Activated CD8-positive, alpha-beta memory T cell treated with anti-CD3 and anti-CD28 coated beads, Interleukin-2, amount 10 ng/mL, durations not matched to agents 7 days and 5 days (primary cell): ENCODE measurements at regions not wholly inside any gene's neighbourhood (a gene's known extent, or its start where the extent isn't known, plus 50 kb on each side); places are given as distances from the start of the nearest gene placed in this dataset.
A peak's percentile ranks its signal among the peaks of the same experiment; 100 is the strongest.
"Not testable (repeated sequence)": the region's sequence is repeated elsewhere in the genome, so short reads cannot be mapped to it uniquely, and the experiment has no call there.

Experiments
- ATAC-seq: fragments of 150-1000 bp; cut with Tn5 transposase; one replicate; pipeline ENCODE4 v1.10.0; 2021; ENCODE audit warnings: moderate library complexity
- CTCF ChIA-PET: fragments of 350-600 bp; sonication (Branson Sonifier 250); formaldehyde crosslinking; loops from one replicate; lab custom pipeline; 2021; ENCODE audit warnings: antibody characterized with exemption; lab: Charles Lee
- DNase-seq: peaks from one replicate; pipeline ENCODE4 v3.0.0-alpha.2; 2020
- H3K27ac Mint-ChIP-seq: one replicate; pipeline ENCODE4 v1.8.0; 2021; ENCODE audit warnings: mild to moderate bottlenecking, mixed read lengths
- H3K27me3 Mint-ChIP-seq: one replicate; pipeline ENCODE4 v1.8.0; 2021; ENCODE audit warnings: mixed read lengths
- H3K36me3 Mint-ChIP-seq: one replicate; pipeline ENCODE4 v1.8.0; 2021; ENCODE audit warnings: mild to moderate bottlenecking, mixed read lengths
- H3K4me1 Mint-ChIP-seq: one replicate; pipeline ENCODE4 v1.8.0; 2021; ENCODE audit warnings: mixed read lengths
- H3K4me3 Mint-ChIP-seq: one replicate; pipeline ENCODE4 v1.8.0; 2021; ENCODE audit warnings: mild to moderate bottlenecking, moderate library complexity, mixed read lengths
- H3K9me3 Mint-ChIP-seq: one replicate; pipeline ENCODE4 v1.8.0; 2022; ENCODE audit warnings: low read depth, mixed read lengths

- ATAC-seq, H3K4me3 Mint-ChIP-seq, H3K36me3 Mint-ChIP-seq, H3K27ac Mint-ChIP-seq, H3K9me3 Mint-ChIP-seq, H3K4me1 Mint-ChIP-seq, CTCF ChIA-PET, DNase-seq: not testable (repeated sequence)
- peaks cover 19% of the 10 kb centered on the region for H3K27me3 Mint-ChIP-seq
Observed at GRCh38 chr7:149972977-149973376, 99.2 kb downstream of the ATP6V0E2 start.

DNA sequence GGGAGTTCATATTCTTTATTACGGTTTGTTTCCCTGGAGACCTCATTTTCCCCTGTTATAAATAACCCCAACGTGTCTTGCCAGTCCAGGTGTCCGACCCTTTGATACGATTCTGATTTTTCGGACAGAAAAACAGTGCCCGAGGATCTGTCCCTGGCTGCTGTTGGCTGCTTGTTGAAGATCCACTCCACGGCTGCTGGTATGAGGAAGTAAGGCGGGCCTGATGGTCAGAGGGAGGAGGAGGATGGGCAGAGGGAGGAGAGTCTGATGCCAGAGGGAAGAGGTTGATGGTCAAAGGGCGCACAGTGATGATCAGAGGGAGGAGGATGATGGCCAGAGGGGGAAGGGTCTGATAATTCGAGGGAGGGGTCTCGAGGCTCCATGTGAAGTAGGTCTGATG is 99.9 kb downstream of the ATP6V0E2 start:
- CTCF ChIA-PET, ATAC-seq, H3K27ac Mint-ChIP-seq, DNase-seq, H3K9me3 Mint-ChIP-seq, H3K4me1 Mint-ChIP-seq, H3K4me3 Mint-ChIP-seq, H3K36me3 Mint-ChIP-seq: not testable (repeated sequence)
- H3K27me3 Mint-ChIP-seq: peaks cover 19% of the 10 kb centered on the region

- peaks cover 20% of the 10 kb centered on the region for H3K27me3 Mint-ChIP-seq
- H3K36me3 Mint-ChIP-seq, H3K9me3 Mint-ChIP-seq, H3K4me1 Mint-ChIP-seq, H3K27ac Mint-ChIP-seq, CTCF ChIA-PET, DNase-seq, H3K4me3 Mint-ChIP-seq, ATAC-seq: not testable (repeated sequence)
Observed at GRCh38 chr7:149975608-149976007, 101.8 kb downstream of the ATP6V0E2 start.

DNA sequence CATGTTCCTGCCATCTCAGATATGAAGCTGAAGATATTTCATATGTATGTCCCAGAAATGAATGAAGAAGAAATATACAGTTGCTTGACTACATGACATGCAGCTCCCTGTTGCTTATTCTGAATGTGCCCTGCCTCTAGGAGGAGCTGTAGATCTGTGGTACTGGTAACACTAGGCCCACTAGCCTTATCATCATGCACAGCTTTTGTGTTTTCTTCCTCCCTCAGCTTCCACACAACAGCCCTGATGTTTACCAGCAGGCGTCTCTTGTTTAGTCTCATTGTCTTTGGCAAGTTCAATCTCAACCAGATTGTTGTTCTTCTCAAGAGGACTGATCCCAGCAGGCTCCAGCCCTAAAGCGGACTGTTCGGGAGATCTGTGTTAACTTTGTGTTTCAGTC is 104.8 kb downstream of the ATP6V0E2 start:
- H3K9me3 Mint-ChIP-seq, H3K4me3 Mint-ChIP-seq, ATAC-seq, H3K36me3 Mint-ChIP-seq, CTCF ChIA-PET, DNase-seq, H3K27ac Mint-ChIP-seq, H3K4me1 Mint-ChIP-seq: not testable (repeated sequence)
- peaks cover 18% of the 10 kb centered on the region for H3K27me3 Mint-ChIP-seq

GRCh38 chr7:149978944-149979343 is 105.2 kb downstream of the ATP6V0E2 start:
- H3K9me3 Mint-ChIP-seq, CTCF ChIA-PET: not testable (repeated sequence)

DNA sequence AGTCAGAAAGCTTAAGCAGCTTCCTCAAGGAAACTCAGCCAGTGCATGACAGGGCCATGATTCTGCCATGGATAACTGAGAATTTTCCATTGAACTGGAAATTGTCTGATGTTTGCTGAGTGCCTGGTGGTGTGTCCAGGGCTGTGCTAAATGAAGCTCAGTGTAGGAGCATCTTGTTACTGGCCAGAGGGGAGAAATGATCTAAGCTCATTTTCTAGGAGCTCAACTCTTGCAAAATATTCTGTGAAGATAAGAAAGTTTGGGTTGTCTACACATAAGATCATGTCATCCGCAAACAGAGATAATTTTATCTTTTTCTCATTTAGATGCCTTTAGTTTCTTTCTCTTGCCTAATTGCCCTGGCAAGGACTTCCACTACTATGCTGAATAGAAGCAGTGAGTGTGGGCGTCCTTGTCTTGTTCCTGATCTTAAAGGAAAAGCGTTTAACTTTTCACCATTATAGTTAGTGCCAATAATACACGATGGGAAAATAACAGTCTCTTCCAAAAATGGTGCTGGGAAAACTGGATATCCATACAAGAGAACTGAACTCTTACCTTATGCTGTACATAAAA is 108.9 kb downstream of the ATP6V0E2 start:
- H3K4me1 Mint-ChIP-seq, H3K36me3 Mint-ChIP-seq, ATAC-seq, H3K4me3 Mint-ChIP-seq, DNase-seq, H3K9me3 Mint-ChIP-seq, CTCF ChIA-PET, H3K27me3 Mint-ChIP-seq, H3K27ac Mint-ChIP-seq: not testable (repeated sequence)

More at GRCh38 chr7:149978944-149979343, 105.2 kb downstream of the ATP6V0E2 start:
- not testable (repeated sequence) for H3K4me1 Mint-ChIP-seq, ATAC-seq, H3K27ac Mint-ChIP-seq, DNase-seq, H3K36me3 Mint-ChIP-seq, H3K4me3 Mint-ChIP-seq
- peaks cover 18% of the 10 kb centered on the region for H3K27me3 Mint-ChIP-seq

DNA sequence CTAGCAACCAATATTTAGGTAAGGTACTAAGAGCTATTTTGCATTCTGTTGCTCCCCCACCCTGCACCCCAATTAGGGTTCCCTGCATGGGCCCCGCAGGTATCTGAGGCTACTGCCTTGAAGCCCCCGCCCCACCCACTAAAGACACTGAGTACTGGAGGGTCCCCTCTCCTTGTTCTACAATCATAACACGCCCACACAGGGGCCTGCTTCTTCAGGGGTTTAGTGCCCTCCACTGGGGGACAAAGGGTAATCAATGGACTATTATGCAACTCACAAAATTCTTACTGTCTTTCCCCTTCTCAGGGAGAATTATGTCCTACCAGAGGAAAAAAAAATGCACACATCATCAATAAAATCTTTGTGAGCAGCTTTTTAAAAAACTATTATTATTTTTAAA is 113.1 kb downstream of the ATP6V0E2 start:
- CTCF ChIA-PET, H3K36me3 Mint-ChIP-seq, H3K4me3 Mint-ChIP-seq, H3K27ac Mint-ChIP-seq, DNase-seq, H3K27me3 Mint-ChIP-seq, H3K9me3 Mint-ChIP-seq, ATAC-seq, H3K4me1 Mint-ChIP-seq: not testable (repeated sequence)

DNA sequence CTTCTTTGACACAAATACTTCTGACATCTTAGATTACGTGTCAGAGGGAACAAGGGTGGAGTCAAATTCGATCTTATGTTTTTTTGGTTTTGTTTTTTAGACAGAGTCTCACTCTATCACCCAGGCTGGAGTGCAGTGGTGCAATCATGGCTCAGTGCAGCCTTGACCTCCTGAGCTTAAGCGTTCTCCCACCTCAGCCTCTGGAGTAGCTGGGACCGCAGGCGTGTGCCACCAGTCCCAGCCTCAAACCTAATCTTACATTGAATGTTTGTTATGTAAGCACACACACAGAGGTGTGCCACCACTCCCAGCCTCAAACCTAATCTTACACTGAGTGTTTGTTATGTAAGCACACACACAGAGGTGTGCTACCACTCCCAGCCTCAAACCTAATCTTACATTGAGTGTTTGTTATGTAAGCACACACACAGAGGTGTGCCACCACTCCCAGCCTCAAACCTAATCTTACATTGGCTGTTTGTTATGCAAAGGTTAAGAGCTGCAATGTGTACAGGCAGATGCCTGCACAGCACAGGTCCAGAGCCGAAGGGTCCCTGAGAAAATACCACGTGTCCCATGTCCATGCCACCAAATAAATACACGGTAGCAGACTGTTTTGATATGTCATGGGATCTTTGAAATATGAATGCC is 118.0 kb downstream of the ATP6V0E2 start:
- H3K27ac Mint-ChIP-seq, H3K4me3 Mint-ChIP-seq, H3K4me1 Mint-ChIP-seq, DNase-seq, H3K27me3 Mint-ChIP-seq, CTCF ChIA-PET, ATAC-seq, H3K9me3 Mint-ChIP-seq, H3K36me3 Mint-ChIP-seq: not testable (repeated sequence)

- ATAC-seq, H3K27ac Mint-ChIP-seq, DNase-seq, H3K9me3 Mint-ChIP-seq, H3K4me1 Mint-ChIP-seq, H3K27me3 Mint-ChIP-seq, CTCF ChIA-PET, H3K36me3 Mint-ChIP-seq, H3K4me3 Mint-ChIP-seq: not testable (repeated sequence)
Observed at GRCh38 chr7:149992366-149992765, 118.6 kb downstream of the ATP6V0E2 start.

DNA sequence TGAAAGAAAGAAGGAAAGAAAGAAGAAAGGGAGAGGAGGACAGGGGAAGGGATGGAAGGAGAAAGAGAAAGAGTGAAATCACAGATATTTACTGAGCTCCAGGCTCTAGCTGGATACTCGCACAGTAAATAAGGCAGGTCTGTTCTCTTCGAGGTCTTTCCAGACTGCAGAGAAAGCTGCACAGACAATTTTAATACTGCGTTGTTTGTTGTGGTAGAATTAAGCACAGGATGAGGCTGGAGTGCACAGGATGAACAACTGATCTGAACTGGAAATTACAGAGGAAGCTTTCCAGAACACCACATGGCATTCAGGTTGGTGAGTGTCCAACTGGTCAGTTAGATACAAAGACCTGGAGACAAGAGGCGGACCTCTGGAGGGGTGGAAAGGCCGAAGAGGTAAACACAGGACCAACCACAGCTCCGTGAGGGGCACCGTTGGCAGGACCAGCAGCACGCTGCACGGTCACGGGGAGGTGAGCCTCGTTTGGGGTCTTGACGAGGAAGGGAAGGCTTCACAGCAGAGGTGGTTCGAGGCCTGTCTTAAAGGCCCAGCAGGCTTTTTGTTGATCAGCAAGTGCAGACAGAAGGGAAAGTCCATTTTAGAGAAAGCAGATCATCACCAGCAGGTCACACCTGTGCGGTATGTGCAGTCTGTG is 121.7 kb downstream of the ATP6V0E2 start:
- ATAC-seq, H3K9me3 Mint-ChIP-seq, H3K4me1 Mint-ChIP-seq, H3K36me3 Mint-ChIP-seq, DNase-seq, H3K27ac Mint-ChIP-seq, H3K27me3 Mint-ChIP-seq, CTCF ChIA-PET, H3K4me3 Mint-ChIP-seq: not testable (repeated sequence)

DNA sequence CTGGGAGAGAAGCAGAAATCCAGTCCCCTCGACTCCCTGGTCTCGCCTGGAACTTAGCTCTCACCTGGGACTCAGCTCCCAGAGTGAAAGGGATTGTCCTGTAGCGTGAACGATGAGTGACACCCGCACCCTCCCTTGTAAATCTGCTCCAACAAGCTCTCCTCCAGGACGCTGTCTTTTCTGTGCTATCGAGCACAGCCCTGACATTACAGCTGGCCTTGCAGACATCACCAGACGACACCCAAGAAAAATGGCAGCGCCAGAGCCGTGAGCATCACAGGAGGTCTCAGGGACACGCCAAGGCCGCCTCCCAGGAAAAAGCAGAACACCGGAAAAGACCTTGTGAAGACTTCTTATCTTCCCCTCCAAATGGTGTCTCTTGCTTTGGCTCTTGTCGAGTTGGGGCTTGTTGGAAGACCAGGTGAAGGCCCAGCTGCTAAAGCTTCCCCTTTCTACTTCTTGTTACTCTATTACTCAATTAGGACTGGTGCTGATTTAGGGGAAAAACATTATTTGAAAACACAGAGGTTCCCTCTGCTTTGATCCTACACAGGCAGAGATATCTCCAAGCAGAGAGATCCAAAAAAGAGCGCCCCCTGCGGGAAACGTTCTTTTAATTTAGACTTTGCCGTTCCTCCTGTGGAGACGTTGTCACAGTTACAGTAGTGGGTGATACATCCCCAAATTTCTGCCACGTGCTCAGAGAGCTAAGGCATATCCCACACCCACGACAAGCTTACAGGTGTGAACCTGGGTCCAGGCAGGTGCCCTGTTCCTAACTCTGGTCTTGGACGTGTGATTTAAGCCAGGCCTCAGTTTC is 127.2 kb downstream of the ATP6V0E2 start:
- CTCF ChIA-PET, H3K4me3 Mint-ChIP-seq, H3K27ac Mint-ChIP-seq, H3K36me3 Mint-ChIP-seq, DNase-seq, ATAC-seq, H3K9me3 Mint-ChIP-seq, H3K4me1 Mint-ChIP-seq, H3K27me3 Mint-ChIP-seq: not testable (repeated sequence)

DNA sequence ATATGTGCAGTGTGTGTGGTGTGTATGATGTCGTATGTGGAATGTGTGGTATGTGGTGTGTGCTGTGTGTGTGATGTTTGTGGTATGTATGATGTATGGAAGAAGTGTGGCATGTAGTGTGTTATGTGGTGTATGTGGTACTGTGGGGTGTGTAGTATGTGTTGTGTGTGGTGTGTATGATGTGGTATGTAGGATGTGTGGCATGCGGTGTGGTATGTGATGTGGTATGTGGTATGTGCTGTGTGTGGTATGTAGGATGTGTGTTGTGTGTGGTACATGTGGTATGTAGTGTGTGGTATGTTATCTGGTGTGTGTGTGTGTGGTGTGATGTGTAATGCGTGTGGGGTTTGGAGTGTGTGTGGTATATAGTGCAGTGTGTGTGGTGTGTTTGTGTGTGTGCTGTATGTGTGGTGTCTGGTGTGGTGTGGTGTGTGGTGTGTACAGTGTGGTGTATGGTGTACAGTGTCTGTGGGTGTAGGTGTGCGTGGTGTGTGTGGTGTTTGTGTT is 129.6 kb downstream of the ATP6V0E2 start:
- no peaks in the 10 kb centered on the region for H3K9me3 Mint-ChIP-seq
- no peaks in the 10 kb centered on the region for H3K36me3 Mint-ChIP-seq
- no peaks in the 10 kb centered on the region for H3K4me1 Mint-ChIP-seq
- no peaks in the 10 kb centered on the region for H3K27me3 Mint-ChIP-seq
- CTCF ChIA-PET: no interaction called here
- ATAC-seq (peak; percentile 23), DNase-seq (no peak)
- H3K27ac Mint-ChIP-seq: no peak overlapping the region
- H3K4me3 Mint-ChIP-seq: no peak overlapping the region

- ATAC-seq, H3K27me3 Mint-ChIP-seq, H3K36me3 Mint-ChIP-seq, CTCF ChIA-PET, H3K27ac Mint-ChIP-seq, H3K4me1 Mint-ChIP-seq, H3K4me3 Mint-ChIP-seq, H3K9me3 Mint-ChIP-seq, DNase-seq: not testable (repeated sequence)
Observed at GRCh38 chr7:150003973-150004372, 130.2 kb downstream of the ATP6V0E2 start.
